LNCAP (cell line): ENCODE measurements at regions not wholly inside any gene's neighbourhood (a gene's known extent, or its start where the extent isn't known, plus 50 kb on each side); places are given as distances from the start of the nearest gene placed in this dataset.

Source experiments
- CTCF ChIP-seq: fragments of 450-650 bp; IDR thresholded peaks from 2 replicates; pipeline ENCODE4 v1.5.1; 2017; ENCODE audit warnings: mild to moderate bottlenecking

- no peak for TF ChIP-seq CTCF
Observed at GRCh38 chr20:60599381-60599780, 641.2 kb downstream of the CDH26 start.

DNA sequence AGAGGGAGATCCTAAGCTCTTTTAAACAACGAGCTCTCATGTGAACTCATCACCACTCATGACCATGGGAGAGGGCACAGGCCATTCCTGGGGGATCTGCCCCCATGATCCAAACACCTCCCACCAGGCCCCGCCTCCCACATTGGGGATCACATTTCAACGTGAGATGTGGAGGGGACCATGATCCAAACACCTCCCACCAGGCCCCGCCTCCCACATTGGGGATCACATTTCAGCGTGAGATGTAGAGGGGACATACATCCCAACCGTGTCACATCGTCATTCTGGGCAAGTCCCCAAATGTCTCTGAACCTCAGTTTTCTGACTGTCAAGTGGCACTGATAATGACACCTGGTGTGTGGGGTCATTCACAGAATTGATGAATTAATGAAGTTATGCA, 641.8 kb downstream of the CDH26 start:
- no peak for TF ChIP-seq CTCF

DNA sequence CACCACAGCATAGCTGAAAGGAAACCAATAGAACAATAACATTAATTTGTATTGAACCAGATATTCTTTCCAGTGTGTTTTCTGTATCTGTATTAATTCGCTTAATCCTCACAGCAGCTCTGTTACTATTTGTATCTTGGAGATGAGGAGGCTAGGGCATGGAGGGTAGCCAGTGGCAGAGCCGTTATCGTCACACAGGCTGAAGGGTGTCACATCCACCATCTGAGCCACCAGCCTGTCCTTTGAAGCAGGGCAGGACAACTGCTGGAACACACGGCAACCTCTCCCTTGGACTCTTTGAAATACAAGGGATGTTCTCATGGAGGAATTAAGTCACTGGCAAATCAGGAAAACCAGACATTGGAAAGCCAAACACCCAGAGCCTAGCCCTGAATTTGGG, 628.0 kb upstream of the CDH4 start:
- TF ChIP-seq CTCF, result no peak

DNA sequence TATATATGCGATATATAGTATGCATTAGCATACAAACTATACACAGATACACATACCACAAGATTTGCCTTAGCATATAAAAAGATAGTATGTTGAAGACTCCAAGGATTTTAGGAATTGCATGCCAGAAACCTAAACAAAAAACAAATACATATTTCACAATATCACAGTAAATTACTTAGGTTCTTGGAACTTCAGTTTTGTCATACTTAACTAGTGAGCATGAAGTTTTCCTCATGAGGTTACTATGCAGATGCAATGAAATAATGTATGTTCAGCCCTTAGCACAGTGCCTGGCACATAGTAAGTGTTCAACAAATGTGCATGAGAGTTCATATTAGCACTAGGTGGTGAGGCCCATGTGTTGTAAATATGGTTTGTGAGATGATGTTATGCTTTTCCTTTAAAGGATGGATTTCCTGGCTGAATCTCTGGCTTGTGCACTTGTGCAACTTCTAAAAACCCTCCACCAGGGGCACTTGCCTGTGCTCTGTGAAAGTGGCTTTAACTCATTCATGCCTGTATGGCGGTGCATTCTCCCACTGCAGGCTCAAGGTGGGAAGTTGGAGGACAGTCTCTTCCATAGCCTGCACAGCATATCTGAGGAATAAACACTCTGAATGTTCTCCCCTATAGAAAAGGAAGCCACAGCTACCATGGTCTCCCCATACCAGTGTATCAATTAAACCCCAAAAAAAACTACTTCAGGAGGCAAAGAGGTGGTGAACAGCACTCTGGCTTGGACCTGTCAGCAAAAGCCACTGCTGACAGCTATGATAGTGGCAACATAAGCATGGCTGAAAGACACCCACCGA, 624.1 kb upstream of the CDH4 start:
- no peak for TF ChIP-seq CTCF

DNA sequence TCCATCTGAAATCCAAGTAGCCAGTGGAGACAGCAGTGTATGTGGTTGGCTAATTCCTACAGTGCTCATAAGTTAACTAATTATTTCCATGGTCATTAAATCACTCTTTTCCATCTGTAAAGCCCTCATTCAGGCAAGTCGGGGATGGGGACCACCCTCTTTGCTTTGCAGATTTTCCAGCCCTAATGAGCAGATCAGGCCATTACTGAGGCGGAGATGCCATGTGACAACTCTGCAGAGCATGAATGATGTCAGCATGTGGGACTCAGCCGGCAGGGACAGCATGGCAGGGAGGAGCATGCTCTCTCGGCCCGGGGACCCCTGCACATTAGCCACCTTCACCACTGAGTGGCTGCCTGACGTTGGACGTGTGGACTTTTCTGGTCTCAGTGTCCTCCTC, 623.3 kb upstream of the CDH4 start:
- no peak for TF ChIP-seq CTCF

GRCh38 chr20:60629206-60629605, 622.9 kb upstream of the CDH4 start:
- TF ChIP-seq CTCF, result no peak

DNA sequence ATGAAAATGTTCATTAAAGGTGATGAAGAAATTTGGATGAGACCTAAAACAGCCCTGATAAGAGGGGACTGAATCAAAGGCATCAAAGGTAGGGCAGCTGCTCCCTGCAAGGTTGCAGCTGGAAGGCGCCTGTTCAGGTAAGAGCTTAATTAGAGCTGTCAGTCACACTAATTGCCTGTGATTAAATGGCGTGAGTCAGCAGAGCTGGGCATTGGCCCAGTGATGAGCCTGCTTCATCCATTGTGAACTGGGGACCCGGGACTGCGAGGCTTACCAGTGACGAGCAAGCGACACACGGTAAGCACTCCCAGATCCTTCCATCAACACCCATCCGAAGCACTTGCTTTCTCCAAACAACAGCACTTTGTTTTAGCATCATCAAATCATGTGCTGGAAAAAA, 621.5 kb upstream of the CDH4 start:
- no peak for TF ChIP-seq CTCF
